Neural progenitor cell (in vitro differentiated cells): ENCODE measurements at regions not wholly inside any gene's neighbourhood (a gene's known extent, or its start where the extent isn't known, plus 50 kb on each side); places are given as distances from the start of the nearest gene placed in this dataset.

Experiments used
- EZH2 ChIP-seq: fragments of 200-600 bp; sonication (generic); IDR thresholded peaks from 2 replicates; pipeline ENCODE4 v1.6.1; 2017; ENCODE audit warnings: antibody characterized with exemption, mild to moderate bottlenecking, moderate library complexity
- EZH2phosphoT487 ChIP-seq: fragments of 200-600 bp; sonication (generic); IDR thresholded peaks from 2 replicates; pipeline ENCODE4 v1.6.1; 2017; ENCODE audit warnings: antibody characterized with exemption
- TF ChIP-seq, protein P1 (sequence below): fragments of 200-600 bp; sonication (generic); IDR thresholded peaks from 2 replicates; pipeline ENCODE4 v1.5.1; 2017; ENCODE audit warnings: antibody characterized with exemption, mild to moderate bottlenecking

DNA sequence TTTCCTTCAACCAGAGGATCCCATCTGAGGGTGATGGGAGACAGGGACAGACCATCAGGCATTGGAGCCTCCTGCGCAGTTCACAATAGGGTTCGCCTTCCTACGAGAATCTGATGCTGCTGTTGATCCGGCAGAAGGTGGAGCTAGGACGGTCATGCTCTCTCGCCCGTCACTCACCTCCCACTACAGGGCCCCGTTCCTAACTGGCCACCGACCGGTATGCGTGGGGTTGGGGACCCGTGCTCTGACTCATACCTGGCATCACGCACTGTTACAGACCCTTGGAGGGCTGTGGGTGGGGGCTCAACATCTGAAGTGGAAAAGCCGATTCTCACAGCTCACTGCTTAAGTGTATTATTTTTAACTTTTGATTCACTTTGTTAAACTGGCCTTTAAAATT, 402.3 kb downstream of the BRD1 start:
- no peak for TF ChIP-seq EZH2
- TF ChIP-seq, protein P1, sequence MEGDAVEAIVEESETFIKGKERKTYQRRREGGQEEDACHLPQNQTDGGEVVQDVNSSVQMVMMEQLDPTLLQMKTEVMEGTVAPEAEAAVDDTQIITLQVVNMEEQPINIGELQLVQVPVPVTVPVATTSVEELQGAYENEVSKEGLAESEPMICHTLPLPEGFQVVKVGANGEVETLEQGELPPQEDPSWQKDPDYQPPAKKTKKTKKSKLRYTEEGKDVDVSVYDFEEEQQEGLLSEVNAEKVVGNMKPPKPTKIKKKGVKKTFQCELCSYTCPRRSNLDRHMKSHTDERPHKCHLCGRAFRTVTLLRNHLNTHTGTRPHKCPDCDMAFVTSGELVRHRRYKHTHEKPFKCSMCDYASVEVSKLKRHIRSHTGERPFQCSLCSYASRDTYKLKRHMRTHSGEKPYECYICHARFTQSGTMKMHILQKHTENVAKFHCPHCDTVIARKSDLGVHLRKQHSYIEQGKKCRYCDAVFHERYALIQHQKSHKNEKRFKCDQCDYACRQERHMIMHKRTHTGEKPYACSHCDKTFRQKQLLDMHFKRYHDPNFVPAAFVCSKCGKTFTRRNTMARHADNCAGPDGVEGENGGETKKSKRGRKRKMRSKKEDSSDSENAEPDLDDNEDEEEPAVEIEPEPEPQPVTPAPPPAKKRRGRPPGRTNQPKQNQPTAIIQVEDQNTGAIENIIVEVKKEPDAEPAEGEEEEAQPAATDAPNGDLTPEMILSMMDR, result no peak
- no peak for TF ChIP-seq EZH2phosphoT487
